Large intestine (tissue), 3 donors: ENCODE measurements at regions not wholly inside any gene's neighbourhood (a gene's known extent, or its start where the extent isn't known, plus 50 kb on each side); places are given as distances from the start of the nearest gene placed in this dataset.
A peak's percentile ranks its signal among the peaks of the same experiment; 100 is the strongest.

Experiments
- DNase-seq, 2 donors: peaks; one replicate each; pipeline versions ENCODE4 v3.0.0 to v3.0.0-alpha.2; 2013
- H3K27ac ChIP-seq: one replicate; pipeline ENCODE4 v1.5.1; 2013; ENCODE audit warnings: low read length
- H3K27me3 ChIP-seq: 2 replicates; pipeline ENCODE4 v1.6.1; 2013; ENCODE audit warnings: low read length; ENCODE audit not compliant: control insufficient read depth, insufficient read depth
- H3K36me3 ChIP-seq: 2 replicates; pipeline ENCODE4 v1.6.1; 2013; ENCODE audit warnings: low read length; ENCODE audit not compliant: control insufficient read depth, insufficient read depth
- H3K4me1 ChIP-seq: one replicate; pipeline ENCODE4 v1.6.1; 2013; ENCODE audit warnings: low read length; ENCODE audit not compliant: control insufficient read depth, insufficient read depth
- H3K4me3 ChIP-seq: one replicate; pipeline ENCODE4 v1.5.1; 2013; ENCODE audit warnings: low read length
- H3K9me3 ChIP-seq: one replicate; pipeline ENCODE4 v1.6.1; 2013; ENCODE audit warnings: mild to moderate bottlenecking, low read depth, low read length, moderate library complexity; ENCODE audit not compliant: control insufficient read depth
- whole genome bisulfite sequencing: methylation state at CpG from one replicate; pipeline ENCODE4 v1.1.5; 2013; ENCODE audit warnings: low lambda C conversion rate; ENCODE audit not compliant: insufficient coverage; 5-methylcytosine and 5-hydroxymethylcytosine counted together

- WGBS, result no CpG with 5 or more reads among the region's 3 CpGs
Observed at GRCh38 chr6:106918115-106918514, 56.4 kb downstream of the CD24 start.

GRCh38 chr6:106916891-106917290 lies 57.6 kb downstream of the CD24 start:
- DNase-seq, result no peak
- Histone ChIP-seq H3K9me3 (no peaks in the 10 kb centered on the region), H3K4me1 (peaks cover 4% of the 10 kb centered on the region), H3K27me3 (no peaks in the 10 kb centered on the region), H3K27ac (no peak overlapping the region), H3K4me3 (no peak overlapping the region), H3K36me3 (no peaks in the 10 kb centered on the region)
- WGBS, result no CpG with 5 or more reads among the region's 2 CpGs

More at GRCh38 chr6:106918115-106918514, 56.4 kb downstream of the CD24 start:
- no peak overlapping the region for H3K27ac ChIP-seq
- H3K9me3 ChIP-seq, result no peaks in the 10 kb centered on the region
- peaks cover 4% of the 10 kb centered on the region for H3K4me1 ChIP-seq
- H3K4me3 ChIP-seq, result no peak overlapping the region
- DNase-seq, result no peak
- no peaks in the 10 kb centered on the region for H3K36me3 ChIP-seq
- H3K27me3 ChIP-seq, result no peaks in the 10 kb centered on the region

- no CpG with 5 or more reads among the region's 5 CpGs for WGBS
Observed at GRCh38 chr6:106913676-106914280, 60.8 kb downstream of the CD24 start.

GRCh38 chr6:106913111-106913510 lies 61.4 kb downstream of the CD24 start:
- Histone ChIP-seq H3K27ac (no peak overlapping the region), H3K27me3 (no peaks in the 10 kb centered on the region), H3K36me3 (no peaks in the 10 kb centered on the region), H3K9me3 (no peaks in the 10 kb centered on the region), H3K4me3 (no peak overlapping the region), H3K4me1 (peaks cover 10% of the 10 kb centered on the region)
- peak in 1 of 2 donors; percentile 22 for DNase-seq

More at GRCh38 chr6:106913676-106914280, 60.8 kb downstream of the CD24 start:
- Histone ChIP-seq H3K4me3 (no peak overlapping the region), H3K9me3 (no peaks in the 10 kb centered on the region), H3K27ac (no peak overlapping the region), H3K4me1 (peaks cover 6% of the 10 kb centered on the region), H3K27me3 (no peaks in the 10 kb centered on the region), H3K36me3 (no peaks in the 10 kb centered on the region)
- peak; percentile 13 to 34 for DNase-seq

- peaks cover 10% of the 10 kb centered on the region for H3K4me1 ChIP-seq
- H3K27ac ChIP-seq, result no peak overlapping the region
- DNase-seq, result no peak
- no peak overlapping the region for H3K4me3 ChIP-seq
- no peaks in the 10 kb centered on the region for H3K27me3 ChIP-seq
- H3K36me3 ChIP-seq, result no peaks in the 10 kb centered on the region
- H3K9me3 ChIP-seq, result no peaks in the 10 kb centered on the region
Observed at GRCh38 chr6:106912091-106912490, 62.4 kb downstream of the CD24 start.

- 100% methylated on average over 1 of the region's 7 CpGs for WGBS
- H3K4me3 ChIP-seq, result no peak overlapping the region
- no peak overlapping the region for H3K27ac ChIP-seq
- H3K36me3 ChIP-seq, result no peaks in the 10 kb centered on the region
- H3K9me3 ChIP-seq, result no peaks in the 10 kb centered on the region
- H3K4me1 ChIP-seq, result peaks cover 10% of the 10 kb centered on the region
- no peaks in the 10 kb centered on the region for H3K27me3 ChIP-seq
- no peak for DNase-seq
Observed at GRCh38 chr6:106910999-106911949, 63.3 kb downstream of the CD24 start.

GRCh38 chr6:106908386-106908840 lies 66.1 kb downstream of the CD24 start:
- Histone ChIP-seq H3K9me3 (no peaks in the 10 kb centered on the region), H3K4me3 (no peak overlapping the region), H3K27ac (no peak overlapping the region), H3K36me3 (no peaks in the 10 kb centered on the region), H3K4me1 (peaks cover 6% of the 10 kb centered on the region), H3K27me3 (no peaks in the 10 kb centered on the region)
- peak; percentile 57 to 76 for DNase-seq
- WGBS, result no CpG with 5 or more reads among the region's 3 CpGs

GRCh38 chr6:106907754-106908153 lies 66.8 kb downstream of the CD24 start:
- H3K9me3 ChIP-seq, result no peaks in the 10 kb centered on the region
- H3K4me3 ChIP-seq, result no peak overlapping the region
- WGBS, result no CpG with 5 or more reads among the region's 1 CpG
- H3K27me3 ChIP-seq, result no peaks in the 10 kb centered on the region
- no peaks in the 10 kb centered on the region for H3K36me3 ChIP-seq
- H3K4me1 ChIP-seq, result peaks cover 6% of the 10 kb centered on the region
- no peak for DNase-seq
- no peak overlapping the region for H3K27ac ChIP-seq

- Histone ChIP-seq H3K27ac (no peak overlapping the region), H3K4me3 (no peak overlapping the region), H3K27me3 (no peaks in the 10 kb centered on the region), H3K9me3 (peaks cover under 1% of the 10 kb centered on the region), H3K36me3 (no peaks in the 10 kb centered on the region), H3K4me1 (peaks cover 12% of the 10 kb centered on the region)
- 100% methylated on average over 1 of the region's 6 CpGs for WGBS
- no peak for DNase-seq
Observed at GRCh38 chr6:106906232-106906631, 68.3 kb downstream of the CD24 start.

- no peaks in the 10 kb centered on the region for H3K27me3 ChIP-seq
- H3K9me3 ChIP-seq, result peaks cover 10% of the 10 kb centered on the region
- no peak for DNase-seq
- 67% methylated on average over 3 of the region's 4 CpGs for WGBS
- peaks cover 7% of the 10 kb centered on the region for H3K4me1 ChIP-seq
- H3K36me3 ChIP-seq, result no peaks in the 10 kb centered on the region
- H3K4me3 ChIP-seq, result no peak overlapping the region
- no peak overlapping the region for H3K27ac ChIP-seq
Observed at GRCh38 chr6:106903299-106903698, 71.2 kb downstream of the CD24 start.
